ENCODE measurements at regions not wholly inside any gene's neighbourhood (a gene's known extent, or its start where the extent isn't known, plus 50 kb on each side); places are given as distances from the start of the nearest gene placed in this dataset.

DNA sequence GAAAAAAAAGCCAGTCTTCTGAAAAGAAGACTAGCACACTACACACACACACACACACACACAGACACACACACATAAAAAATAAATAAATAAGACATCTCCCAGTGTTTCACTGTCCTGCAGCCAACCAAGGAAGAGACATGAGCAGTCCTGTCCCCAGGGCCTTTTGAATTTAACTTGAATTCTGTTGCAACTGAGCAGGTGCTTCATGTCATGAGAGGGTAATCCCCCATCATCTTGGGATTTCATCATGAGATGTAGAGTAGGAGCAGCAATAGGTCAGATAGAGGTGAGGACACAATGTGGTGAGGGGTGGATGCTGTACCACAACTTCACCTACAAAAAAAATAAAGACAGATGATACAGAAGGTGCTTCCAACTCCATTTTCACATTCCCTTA is 682.2 kb upstream of the TSPY4 start:
- Mint-ChIP-seq H3K27me3 (no peaks in the 10 kb centered on the region), H3K9me3 (ENCODE audit: insufficient read depth) (peaks cover 4% of the 10 kb centered on the region), H3K4me3 (no peak overlapping the region), H3K4me1 (no peaks in the 10 kb centered on the region), H3K27ac (no peak overlapping the region)
- no peaks in the 10 kb centered on the region for H4K20me1 ChIP-seq (ENCODE audit: control insufficient read depth, insufficient read depth, low read length, poor library complexity, severe bottlenecking)
- DNase-seq: no peak
- no peak overlapping the region for H3K27ac ChIP-seq (ENCODE audit: low read length in 2 of 2)
- H2AFZ ChIP-seq (ENCODE audit: insufficient read depth, low read depth, low read length, poor library complexity, severe bottlenecking): no peak overlapping the region
- CTCF ChIA-PET: no interaction called here
- no peaks in the 10 kb centered on the region for H3K27me3 ChIP-seq (replicated peaks in 1 of 4; ENCODE audit: control extremely low read depth in 1 of 4, control insufficient read depth in 3 of 4, insufficient read depth in 4 of 4, low read length in 3 of 4)
- H3K4me2 ChIP-seq (replicated peaks; ENCODE audit: low read depth, low read length, poor library complexity, severe bottlenecking): no peak overlapping the region
- POLR2A ChIA-PET: no interaction called here
- no peaks in the 10 kb centered on the region for H3K36me3 ChIP-seq (replicated peaks in 1 of 2; ENCODE audit: control extremely low read depth in 1 of 2, control insufficient read depth in 1 of 2, extremely low read depth in 1 of 2, insufficient read depth in 2 of 2, low read length in 1 of 2)
- TF ChIP-seq EZH2 (IDR thresholded peaks at IDR 0.05; ENCODE audit: borderline replicate concordance, insufficient read depth, low read depth, low read length, poor library complexity, severe bottlenecking): no peak
- TF ChIP-seq, protein P1, sequence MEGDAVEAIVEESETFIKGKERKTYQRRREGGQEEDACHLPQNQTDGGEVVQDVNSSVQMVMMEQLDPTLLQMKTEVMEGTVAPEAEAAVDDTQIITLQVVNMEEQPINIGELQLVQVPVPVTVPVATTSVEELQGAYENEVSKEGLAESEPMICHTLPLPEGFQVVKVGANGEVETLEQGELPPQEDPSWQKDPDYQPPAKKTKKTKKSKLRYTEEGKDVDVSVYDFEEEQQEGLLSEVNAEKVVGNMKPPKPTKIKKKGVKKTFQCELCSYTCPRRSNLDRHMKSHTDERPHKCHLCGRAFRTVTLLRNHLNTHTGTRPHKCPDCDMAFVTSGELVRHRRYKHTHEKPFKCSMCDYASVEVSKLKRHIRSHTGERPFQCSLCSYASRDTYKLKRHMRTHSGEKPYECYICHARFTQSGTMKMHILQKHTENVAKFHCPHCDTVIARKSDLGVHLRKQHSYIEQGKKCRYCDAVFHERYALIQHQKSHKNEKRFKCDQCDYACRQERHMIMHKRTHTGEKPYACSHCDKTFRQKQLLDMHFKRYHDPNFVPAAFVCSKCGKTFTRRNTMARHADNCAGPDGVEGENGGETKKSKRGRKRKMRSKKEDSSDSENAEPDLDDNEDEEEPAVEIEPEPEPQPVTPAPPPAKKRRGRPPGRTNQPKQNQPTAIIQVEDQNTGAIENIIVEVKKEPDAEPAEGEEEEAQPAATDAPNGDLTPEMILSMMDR (IDR thresholded peaks at IDR 0.05): no peak
- intact Hi-C loops (cut with micrococcal nuclease): no loop called here
- H3K4me1 ChIP-seq (ENCODE audit: control insufficient read depth in 2 of 2, insufficient read depth in 2 of 2, low read length in 2 of 2): no peaks in the 10 kb centered on the region
- no peaks in the 10 kb centered on the region for H3K79me2 ChIP-seq (ENCODE audit: control insufficient read depth, insufficient read depth, low read length)
- H3K4me3 ChIP-seq (ENCODE audit: control extremely low read depth in 1 of 5, extremely low read depth in 1 of 5, insufficient read depth in 1 of 5, low read depth in 2 of 5, low read length in 4 of 5): no peak overlapping the region
- no peak for ATAC-seq (ENCODE audit: low read depth)
- H3K9me3 ChIP-seq (ENCODE audit: control extremely low read depth in 1 of 3, control insufficient read depth in 2 of 3, insufficient read depth in 1 of 3, low read length in 2 of 3): no peaks in the 10 kb centered on the region
- H3K9ac ChIP-seq (ENCODE audit: low read length): no peak overlapping the region

- Histone ChIP-seq H3K27ac (ENCODE audit: low read length in 2 of 2) (no peak overlapping the region), H3K27me3 (replicated peaks in 1 of 4; ENCODE audit: control extremely low read depth in 1 of 4, control insufficient read depth in 3 of 4, insufficient read depth in 4 of 4, low read length in 3 of 4) (no peaks in the 10 kb centered on the region), H3K9me3 (ENCODE audit: control extremely low read depth in 1 of 3, control insufficient read depth in 2 of 3, insufficient read depth in 1 of 3, low read length in 2 of 3) (no peaks in the 10 kb centered on the region), H3K4me1 (ENCODE audit: control insufficient read depth in 2 of 2, insufficient read depth in 2 of 2, low read length in 2 of 2) (no peaks in the 10 kb centered on the region), H2AFZ (ENCODE audit: insufficient read depth, low read depth, low read length, poor library complexity, severe bottlenecking) (no peak overlapping the region), H3K4me2 (replicated peaks; ENCODE audit: low read depth, low read length, poor library complexity, severe bottlenecking) (no peak overlapping the region), H3K9ac (ENCODE audit: low read length) (no peak overlapping the region), H3K4me3 (ENCODE audit: control extremely low read depth in 1 of 5, extremely low read depth in 1 of 5, insufficient read depth in 1 of 5, low read depth in 2 of 5, low read length in 4 of 5) (no peak overlapping the region), H3K79me2 (ENCODE audit: control insufficient read depth, insufficient read depth, low read length) (no peaks in the 10 kb centered on the region), H3K36me3 (replicated peaks in 1 of 2; ENCODE audit: control extremely low read depth in 1 of 2, control insufficient read depth in 1 of 2, extremely low read depth in 1 of 2, insufficient read depth in 2 of 2, low read length in 1 of 2) (no peaks in the 10 kb centered on the region), H4K20me1 (ENCODE audit: control insufficient read depth, insufficient read depth, low read length, poor library complexity, severe bottlenecking) (no peaks in the 10 kb centered on the region)
- POLR2A ChIA-PET: no interaction called here
- no peak overlapping the region for H3K4me3 Mint-ChIP-seq
- no peaks in the 10 kb centered on the region for H3K4me1 Mint-ChIP-seq
- intact Hi-C loops (cut with micrococcal nuclease): no loop called here
- no peak for TF ChIP-seq EZH2 (IDR thresholded peaks at IDR 0.05; ENCODE audit: borderline replicate concordance, insufficient read depth, low read depth, low read length, poor library complexity, severe bottlenecking)
- TF ChIP-seq, protein P1 (IDR thresholded peaks at IDR 0.05): no peak
- no peaks in the 10 kb centered on the region for H3K27me3 Mint-ChIP-seq
- H3K27ac Mint-ChIP-seq: no peak overlapping the region
- DNase-seq (no peak), ATAC-seq (ENCODE audit: low read depth) (no peak)
- CTCF ChIA-PET: no interaction called here
- peaks cover 4% of the 10 kb centered on the region for H3K9me3 Mint-ChIP-seq (ENCODE audit: insufficient read depth)
Observed at GRCh38 chrY:8656101-8656500, 681.2 kb upstream of the TSPY4 start.
